ENCODE measurements at regions not wholly inside any gene's neighbourhood (a gene's known extent, or its start where the extent isn't known, plus 50 kb on each side); places are given as distances from the start of the nearest gene placed in this dataset.

DNA sequence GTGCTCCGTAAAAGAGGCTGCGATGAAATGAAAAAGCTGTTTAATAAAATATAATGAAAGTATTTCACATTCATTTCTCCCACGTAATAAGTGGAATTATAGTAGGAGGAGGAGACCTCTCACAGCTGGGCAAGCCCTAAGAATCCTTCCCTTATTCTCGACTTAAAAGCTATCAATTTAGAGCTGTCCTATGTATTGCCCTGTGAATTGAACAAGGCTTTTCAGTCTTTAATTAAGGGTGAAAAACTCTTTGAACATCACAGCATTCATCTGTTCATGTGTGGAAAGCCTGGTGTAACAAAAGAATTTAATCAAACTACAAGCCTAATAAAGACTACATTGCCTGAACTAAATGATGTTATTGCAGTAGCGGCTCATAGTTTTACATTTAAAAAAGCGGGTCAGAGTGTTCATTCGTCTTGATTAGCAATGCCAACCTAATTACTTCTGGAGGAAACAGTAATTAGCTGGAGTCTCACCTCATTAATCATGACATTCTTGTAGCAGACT is 142.0 kb downstream of the ETNK1 start:
- H3K4me1 Mint-ChIP-seq, result no peaks in the 10 kb centered on the region
- no peak overlapping the region for H3K4me3 Mint-ChIP-seq
- ATAC-seq (ENCODE audit: low read depth in 2 of 2) (no peak), DNase-seq (no peak)
- no peaks in the 10 kb centered on the region for H3K27me3 Mint-ChIP-seq
- no peaks in the 10 kb centered on the region for H3K36me3 Mint-ChIP-seq
- H3K4me1 ChIP-seq (ENCODE audit: control insufficient read depth, insufficient read depth, low read length, poor library complexity, severe bottlenecking), result no peaks in the 10 kb centered on the region
- H3K4me3 ChIP-seq (ENCODE audit: low read depth, low read length), result no peak overlapping the region
- H3K36me3 ChIP-seq (ENCODE audit: control insufficient read depth, insufficient read depth, low read length), result no peaks in the 10 kb centered on the region
- H3K9me3 Mint-ChIP-seq, result peaks cover 0 to 4% (median 0%) of the 10 kb centered on the region in 7 donors
- H3K27ac Mint-ChIP-seq, result no peak overlapping the region
- H3K27me3 ChIP-seq (ENCODE audit: control insufficient read depth, insufficient read depth, low read length), result no peaks in the 10 kb centered on the region
- H3K27ac ChIP-seq (ENCODE audit: insufficient read depth, low read length, poor library complexity, severe bottlenecking), result no peak overlapping the region
- no peaks in the 10 kb centered on the region for H3K9me3 ChIP-seq (ENCODE audit: control insufficient read depth in 2 of 2, low read length in 2 of 2)

GRCh38 chr12:22781339-22781738 is 156.4 kb downstream of the ETNK1 start:
- H3K4me1 ChIP-seq (ENCODE audit: control insufficient read depth, insufficient read depth, low read length, poor library complexity, severe bottlenecking), result no peaks in the 10 kb centered on the region
- no peaks in the 10 kb centered on the region for H3K27me3 ChIP-seq (ENCODE audit: control insufficient read depth, insufficient read depth, low read length)
- Mint-ChIP-seq H3K27me3 (no peaks in the 10 kb centered on the region), H3K9me3 (peaks cover 0 to 8% (median 0%) of the 10 kb centered on the region in 7 donors), H3K36me3 (no peaks in the 10 kb centered on the region), H3K4me1 (no peaks in the 10 kb centered on the region), H3K27ac (no peak overlapping the region), H3K4me3 (no peak overlapping the region)
- H3K9me3 ChIP-seq (ENCODE audit: control insufficient read depth in 2 of 2, low read length in 2 of 2), result no peaks in the 10 kb centered on the region
- ATAC-seq (ENCODE audit: low read depth in 2 of 2) (no peak), DNase-seq (no peak)
- H3K27ac ChIP-seq (ENCODE audit: insufficient read depth, low read length, poor library complexity, severe bottlenecking), result no peak overlapping the region
- no peak overlapping the region for H3K4me3 ChIP-seq (ENCODE audit: low read depth, low read length)
- H3K36me3 ChIP-seq (ENCODE audit: control insufficient read depth, insufficient read depth, low read length), result no peaks in the 10 kb centered on the region

- no peak for DNase-seq
- Histone ChIP-seq H3K27ac (ENCODE audit: insufficient read depth, low read length, poor library complexity, severe bottlenecking) (no peak overlapping the region), H3K4me3 (ENCODE audit: low read depth, low read length) (no peak overlapping the region), H3K36me3 (ENCODE audit: control insufficient read depth, insufficient read depth, low read length) (no peaks in the 10 kb centered on the region), H3K4me1 (ENCODE audit: control insufficient read depth, insufficient read depth, low read length, poor library complexity, severe bottlenecking) (no peaks in the 10 kb centered on the region), H3K9me3 (ENCODE audit: control insufficient read depth in 2 of 2, low read length in 2 of 2) (no peaks in the 10 kb centered on the region), H3K27me3 (ENCODE audit: control insufficient read depth, insufficient read depth, low read length) (peaks cover 3% of the 10 kb centered on the region)
- no peak overlapping the region for H3K4me3 Mint-ChIP-seq
- H3K4me1 Mint-ChIP-seq, result no peaks in the 10 kb centered on the region
- no peaks in the 10 kb centered on the region for H3K27me3 Mint-ChIP-seq
- peaks cover 0 to 8% (median 2%) of the 10 kb centered on the region in 7 donors for H3K9me3 Mint-ChIP-seq
- no peak overlapping the region for H3K27ac Mint-ChIP-seq
- no peak for ATAC-seq (ENCODE audit: low read depth in 2 of 2)
- no peaks in the 10 kb centered on the region for H3K36me3 Mint-ChIP-seq
These were observed 162.6 kb downstream of the ETNK1 start for GRCh38 chr12:22787557-22787956.

- no peaks in the 10 kb centered on the region for H3K36me3 Mint-ChIP-seq
- peaks cover 0 to 8% (median 2%) of the 10 kb centered on the region in 7 donors for H3K9me3 Mint-ChIP-seq
- H3K4me1 ChIP-seq (ENCODE audit: control insufficient read depth, insufficient read depth, low read length, poor library complexity, severe bottlenecking), result no peaks in the 10 kb centered on the region
- DNase-seq, result no peak
- no peaks in the 10 kb centered on the region for H3K36me3 ChIP-seq (ENCODE audit: control insufficient read depth, insufficient read depth, low read length)
- H3K4me1 Mint-ChIP-seq, result no peaks in the 10 kb centered on the region
- H3K27ac Mint-ChIP-seq, result no peak overlapping the region
- peaks cover 3% of the 10 kb centered on the region for H3K27me3 ChIP-seq (ENCODE audit: control insufficient read depth, insufficient read depth, low read length)
- no peak overlapping the region for H3K4me3 Mint-ChIP-seq
- ATAC-seq (ENCODE audit: low read depth in 2 of 2), result no peak
- no peaks in the 10 kb centered on the region for H3K9me3 ChIP-seq (ENCODE audit: control insufficient read depth in 2 of 2, low read length in 2 of 2)
- H3K27ac ChIP-seq (ENCODE audit: insufficient read depth, low read length, poor library complexity, severe bottlenecking), result no peak overlapping the region
- no peak overlapping the region for H3K4me3 ChIP-seq (ENCODE audit: low read depth, low read length)
- no peaks in the 10 kb centered on the region for H3K27me3 Mint-ChIP-seq
These were observed 163.9 kb downstream of the ETNK1 start for GRCh38 chr12:22788913-22789312.

DNA sequence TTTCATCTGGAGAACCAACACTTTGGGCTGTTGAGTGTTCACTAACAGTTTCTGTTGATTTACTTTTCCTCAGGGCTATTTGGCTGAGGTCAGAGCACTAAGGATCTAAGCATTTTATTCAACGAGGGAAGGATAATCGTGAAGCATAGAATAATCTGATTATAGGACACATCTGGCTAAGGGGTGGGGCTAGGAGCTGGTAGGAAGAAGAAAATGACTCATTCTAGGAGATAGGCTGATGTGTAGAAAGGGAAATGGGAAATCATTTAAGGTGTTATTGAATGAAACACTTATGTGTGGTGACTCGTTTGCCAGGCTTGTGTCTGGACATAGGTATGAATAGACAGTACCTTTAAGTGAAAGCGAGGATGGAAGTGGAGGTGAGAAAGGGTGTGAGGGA is 167.2 kb downstream of the ETNK1 start:
- no peak overlapping the region for H3K4me3 Mint-ChIP-seq
- peaks cover 4% of the 10 kb centered on the region for H3K27me3 Mint-ChIP-seq
- DNase-seq (no peak), ATAC-seq (ENCODE audit: low read depth in 2 of 2) (no peak)
- no peaks in the 10 kb centered on the region for H3K36me3 Mint-ChIP-seq
- H3K4me1 Mint-ChIP-seq, result no peaks in the 10 kb centered on the region
- peaks cover 0 to 2% (median 0%) of the 10 kb centered on the region in 7 donors for H3K9me3 Mint-ChIP-seq
- Histone ChIP-seq H3K4me1 (ENCODE audit: control insufficient read depth, insufficient read depth, low read length, poor library complexity, severe bottlenecking) (no peaks in the 10 kb centered on the region), H3K36me3 (ENCODE audit: control insufficient read depth, insufficient read depth, low read length) (no peaks in the 10 kb centered on the region), H3K4me3 (ENCODE audit: low read depth, low read length) (no peak overlapping the region), H3K9me3 (ENCODE audit: control insufficient read depth in 2 of 2, low read length in 2 of 2) (no peaks in the 10 kb centered on the region), H3K27me3 (ENCODE audit: control insufficient read depth, insufficient read depth, low read length) (peaks cover 3% of the 10 kb centered on the region), H3K27ac (ENCODE audit: insufficient read depth, low read length, poor library complexity, severe bottlenecking) (no peak overlapping the region)
- H3K27ac Mint-ChIP-seq, result no peak overlapping the region

GRCh38 chr12:22794017-22794416 is 169.0 kb downstream of the ETNK1 start:
- H3K36me3 Mint-ChIP-seq, result no peaks in the 10 kb centered on the region
- Histone ChIP-seq H3K4me3 (ENCODE audit: low read depth, low read length) (no peak overlapping the region), H3K27me3 (ENCODE audit: control insufficient read depth, insufficient read depth, low read length) (peaks cover 3% of the 10 kb centered on the region), H3K36me3 (ENCODE audit: control insufficient read depth, insufficient read depth, low read length) (no peaks in the 10 kb centered on the region), H3K27ac (ENCODE audit: insufficient read depth, low read length, poor library complexity, severe bottlenecking) (no peak overlapping the region), H3K9me3 (ENCODE audit: control insufficient read depth in 2 of 2, low read length in 2 of 2) (no peaks in the 10 kb centered on the region), H3K4me1 (ENCODE audit: control insufficient read depth, insufficient read depth, low read length, poor library complexity, severe bottlenecking) (no peaks in the 10 kb centered on the region)
- H3K9me3 Mint-ChIP-seq, result no peaks in the 10 kb centered on the region
- no peak overlapping the region for H3K27ac Mint-ChIP-seq
- no peak for ATAC-seq (ENCODE audit: low read depth in 2 of 2)
- H3K4me3 Mint-ChIP-seq, result no peak overlapping the region
- no peaks in the 10 kb centered on the region for H3K4me1 Mint-ChIP-seq
- H3K27me3 Mint-ChIP-seq, result peaks cover 4% of the 10 kb centered on the region
- no peak for DNase-seq

DNA sequence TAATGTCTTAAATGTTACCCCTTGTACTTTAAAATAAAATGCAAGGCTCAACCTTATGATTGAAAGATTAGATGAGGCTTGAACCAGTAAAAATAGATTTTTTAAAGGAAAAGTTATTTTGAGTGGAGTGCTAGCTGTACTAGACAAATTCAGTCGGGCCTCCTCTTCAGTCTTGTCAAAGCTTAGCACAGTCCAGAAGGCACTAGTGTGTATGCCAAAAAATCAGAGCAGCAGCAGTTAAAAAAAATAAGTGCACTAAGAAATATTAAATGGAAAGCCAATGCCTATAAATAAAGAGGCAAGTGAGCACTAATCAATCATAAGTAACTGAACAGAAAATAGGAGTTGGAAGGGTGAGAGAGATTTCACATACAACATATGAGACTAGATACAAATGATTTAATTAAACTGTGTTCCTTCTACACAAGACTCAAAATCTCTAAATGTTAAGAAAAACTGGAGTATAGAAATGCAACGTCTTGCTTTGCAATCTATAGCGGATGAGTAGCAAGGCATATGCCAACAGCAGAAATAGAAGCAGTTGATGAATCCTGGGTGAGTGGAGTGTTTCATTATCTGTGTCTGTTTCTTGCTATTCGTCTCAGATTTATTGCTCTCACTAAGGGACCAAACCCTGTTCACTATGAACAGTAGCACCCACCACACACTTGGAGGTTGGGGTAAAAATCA is 172.1 kb downstream of the ETNK1 start:
- Histone ChIP-seq H3K4me1 (ENCODE audit: control insufficient read depth, insufficient read depth, low read length, poor library complexity, severe bottlenecking) (no peaks in the 10 kb centered on the region), H3K36me3 (ENCODE audit: control insufficient read depth, insufficient read depth, low read length) (no peaks in the 10 kb centered on the region), H3K27ac (ENCODE audit: insufficient read depth, low read length, poor library complexity, severe bottlenecking) (no peak overlapping the region), H3K9me3 (ENCODE audit: control insufficient read depth in 2 of 2, low read length in 2 of 2) (no peaks in the 10 kb centered on the region), H3K4me3 (ENCODE audit: low read depth, low read length) (no peak overlapping the region), H3K27me3 (ENCODE audit: control insufficient read depth, insufficient read depth, low read length) (peaks cover 3% of the 10 kb centered on the region)
- no peaks in the 10 kb centered on the region for H3K4me1 Mint-ChIP-seq
- peaks cover 4% of the 10 kb centered on the region for H3K27me3 Mint-ChIP-seq
- no peak overlapping the region for H3K4me3 Mint-ChIP-seq
- no peaks in the 10 kb centered on the region for H3K36me3 Mint-ChIP-seq
- DNase-seq (no peak), ATAC-seq (ENCODE audit: low read depth in 2 of 2) (no peak)
- H3K9me3 Mint-ChIP-seq, result no peaks in the 10 kb centered on the region
- peak overlapping the region in 1 of 3 donors; percentile 58 for H3K27ac Mint-ChIP-seq

DNA sequence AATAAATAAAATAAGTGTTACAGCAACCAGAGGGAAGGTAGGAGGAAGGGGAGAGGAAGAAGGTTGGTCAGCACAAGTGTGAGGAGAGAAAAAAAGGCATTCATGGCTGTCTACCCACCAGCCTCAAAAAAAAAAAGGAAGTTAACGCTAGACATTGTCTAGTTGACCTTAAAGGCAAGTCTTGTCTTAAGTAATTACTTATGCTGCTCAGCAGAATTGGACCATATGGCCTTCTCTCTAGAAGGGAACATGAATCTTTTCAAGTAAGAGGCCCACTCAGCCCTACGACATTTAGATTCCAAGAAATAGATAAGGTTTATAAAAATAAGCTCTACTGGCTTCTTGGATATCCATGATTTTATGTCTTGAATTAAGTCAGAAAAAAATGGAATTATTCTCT is 172.7 kb downstream of the ETNK1 start:
- no peaks in the 10 kb centered on the region for H3K27me3 ChIP-seq (ENCODE audit: control insufficient read depth, insufficient read depth, low read length)
- H3K4me1 ChIP-seq (ENCODE audit: control insufficient read depth, insufficient read depth, low read length, poor library complexity, severe bottlenecking), result no peaks in the 10 kb centered on the region
- H3K4me1 Mint-ChIP-seq, result no peaks in the 10 kb centered on the region
- no peaks in the 10 kb centered on the region for H3K36me3 Mint-ChIP-seq
- ATAC-seq (ENCODE audit: low read depth in 2 of 2), result no peak
- H3K9me3 Mint-ChIP-seq, result no peaks in the 10 kb centered on the region
- no peak overlapping the region for H3K27ac Mint-ChIP-seq
- H3K4me3 ChIP-seq (ENCODE audit: low read depth, low read length), result no peak overlapping the region
- H3K4me3 Mint-ChIP-seq, result no peak overlapping the region
- no peaks in the 10 kb centered on the region for H3K9me3 ChIP-seq (ENCODE audit: control insufficient read depth in 2 of 2, low read length in 2 of 2)
- no peak for DNase-seq
- no peak overlapping the region for H3K27ac ChIP-seq (ENCODE audit: insufficient read depth, low read length, poor library complexity, severe bottlenecking)
- no peaks in the 10 kb centered on the region for H3K36me3 ChIP-seq (ENCODE audit: control insufficient read depth, insufficient read depth, low read length)
- H3K27me3 Mint-ChIP-seq, result peaks cover 4% of the 10 kb centered on the region

Data from CD4-positive, CD25-positive, alpha-beta regulatory T cell (primary cell).